OCI-LY3 (cell line): ENCODE measurements at regions not wholly inside any gene's neighbourhood (a gene's known extent, or its start where the extent isn't known, plus 50 kb on each side); places are given as distances from the start of the nearest gene placed in this dataset.

ENCODE experiments used
- H2AFZ ChIP-seq: fragments of 200-600, 300-600 bp; shearing (Covaris generic); 2 replicates; pipeline ENCODE4 v1.6.0; 2014; ENCODE audit warnings: antibody characterized with exemption, low read depth, low read length
- H3K27ac ChIP-seq: fragments of 200-600, 300-600 bp; sonication (generic); 2 replicates; pipeline ENCODE4 v1.5.1; 2014; ENCODE audit warnings: mild to moderate bottlenecking, low read length, moderate library complexity, mixed read lengths
- H3K27me3 ChIP-seq: fragments of 200-600, 300-600 bp; sonication (generic); 2 replicates; pipeline ENCODE4 v1.6.1; 2014; ENCODE audit warnings: low read depth, low read length, mixed read lengths
- H3K36me3 ChIP-seq: fragments of 200-600, 300-600 bp; sonication (generic); replicated peaks from 2 replicates; pipeline ENCODE3; 2014; ENCODE audit warnings: low read depth, low read length, mixed read lengths
- H3K4me1 ChIP-seq: fragments of 300-600, 200-600 bp; sonication (generic); 2 replicates; pipeline ENCODE4 v1.6.1; 2014; ENCODE audit warnings: low read length, mixed read lengths
- H3K4me2 ChIP-seq: fragments of 200-600, 300-600 bp; sonication (generic); 2 replicates; pipeline ENCODE4 v1.6.1; 2014; ENCODE audit warnings: low read length, mixed read lengths
- H3K4me3 ChIP-seq: fragments of 300-600, 200-600 bp; sonication (generic); 2 replicates; pipeline ENCODE4 v1.5.1; 2014; ENCODE audit warnings: antibody characterized with exemption, mild to moderate bottlenecking, low read length, moderate library complexity
- H3K79me2 ChIP-seq: fragments of 300-600, 200-600 bp; shearing (Covaris generic); 2 replicates; pipeline ENCODE4 v1.6.1; 2014; ENCODE audit warnings: mild to moderate bottlenecking, low read length, mixed read lengths
- H3K9ac ChIP-seq: fragments of 300-600, 200-600 bp; shearing (Covaris generic); 2 replicates; pipeline ENCODE4 v1.6.0; 2014; ENCODE audit warnings: mild to moderate bottlenecking, low read length, moderate library complexity
- H3K9me3 ChIP-seq: fragments of 200-600, 300-600 bp; shearing (Covaris generic); 2 replicates; pipeline ENCODE4 v1.6.1; 2014; ENCODE audit warnings: low read length, mixed read lengths; ENCODE audit not compliant: insufficient read depth
- H4K20me1 ChIP-seq: fragments of 200-600, 300-600 bp; sonication (generic); 2 replicates; pipeline ENCODE4 v1.6.1; 2016; ENCODE audit warnings: low read length, mixed read lengths; ENCODE audit not compliant: insufficient read depth
- EZH2phosphoT487 ChIP-seq: fragments of 200-600 bp; shearing (Covaris generic); IDR thresholded peaks from 2 replicates; pipeline ENCODE4 v1.6.1; 2018; ENCODE audit warnings: antibody characterized with exemption, mixed run types, low read depth
- TF ChIP-seq, protein P1 (sequence below): fragments of 200-600, 300-600 bp; sonication (generic); IDR thresholded peaks from 2 replicates; pipeline ENCODE4 v1.5.1; 2014; ENCODE audit warnings: antibody characterized with exemption, low read length, low read depth

GRCh38 chr18:10343778-10344177 is 110.7 kb upstream of the APCDD1 start:
- Histone ChIP-seq H3K9ac (no peak overlapping the region), H3K9me3 (no peaks in the 10 kb centered on the region), H2AFZ (no peak overlapping the region), H3K27me3 (no peaks in the 10 kb centered on the region), H3K4me2 (no peak overlapping the region), H3K36me3 (no peaks in the 10 kb centered on the region), H3K79me2 (no peaks in the 10 kb centered on the region), H3K27ac (no peak overlapping the region), H3K4me1 (no peaks in the 10 kb centered on the region), H3K4me3 (no peak overlapping the region), H4K20me1 (no peaks in the 10 kb centered on the region)
- TF ChIP-seq EZH2phosphoT487 = no peak
- TF ChIP-seq, protein P1, sequence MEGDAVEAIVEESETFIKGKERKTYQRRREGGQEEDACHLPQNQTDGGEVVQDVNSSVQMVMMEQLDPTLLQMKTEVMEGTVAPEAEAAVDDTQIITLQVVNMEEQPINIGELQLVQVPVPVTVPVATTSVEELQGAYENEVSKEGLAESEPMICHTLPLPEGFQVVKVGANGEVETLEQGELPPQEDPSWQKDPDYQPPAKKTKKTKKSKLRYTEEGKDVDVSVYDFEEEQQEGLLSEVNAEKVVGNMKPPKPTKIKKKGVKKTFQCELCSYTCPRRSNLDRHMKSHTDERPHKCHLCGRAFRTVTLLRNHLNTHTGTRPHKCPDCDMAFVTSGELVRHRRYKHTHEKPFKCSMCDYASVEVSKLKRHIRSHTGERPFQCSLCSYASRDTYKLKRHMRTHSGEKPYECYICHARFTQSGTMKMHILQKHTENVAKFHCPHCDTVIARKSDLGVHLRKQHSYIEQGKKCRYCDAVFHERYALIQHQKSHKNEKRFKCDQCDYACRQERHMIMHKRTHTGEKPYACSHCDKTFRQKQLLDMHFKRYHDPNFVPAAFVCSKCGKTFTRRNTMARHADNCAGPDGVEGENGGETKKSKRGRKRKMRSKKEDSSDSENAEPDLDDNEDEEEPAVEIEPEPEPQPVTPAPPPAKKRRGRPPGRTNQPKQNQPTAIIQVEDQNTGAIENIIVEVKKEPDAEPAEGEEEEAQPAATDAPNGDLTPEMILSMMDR = no peak

- no peaks in the 10 kb centered on the region for H3K79me2 ChIP-seq
- H3K4me1 ChIP-seq = no peaks in the 10 kb centered on the region
- no peak for TF ChIP-seq EZH2phosphoT487
- TF ChIP-seq, protein P1 = no peak
- H3K4me2 ChIP-seq = no peak overlapping the region
- no peak overlapping the region for H3K27ac ChIP-seq
- H4K20me1 ChIP-seq = no peaks in the 10 kb centered on the region
- no peak overlapping the region for H2AFZ ChIP-seq
- H3K36me3 ChIP-seq = no peaks in the 10 kb centered on the region
- H3K9ac ChIP-seq = no peak overlapping the region
- H3K4me3 ChIP-seq = no peak overlapping the region
- no peaks in the 10 kb centered on the region for H3K9me3 ChIP-seq
- no peaks in the 10 kb centered on the region for H3K27me3 ChIP-seq
Measured at GRCh38 chr18:10346749-10347415, 107.6 kb upstream of the APCDD1 start.

GRCh38 chr18:10349561-10349960 is 104.9 kb upstream of the APCDD1 start:
- no peaks in the 10 kb centered on the region for H3K79me2 ChIP-seq
- no peak overlapping the region for H3K4me2 ChIP-seq
- H3K4me3 ChIP-seq = no peak overlapping the region
- H2AFZ ChIP-seq = no peak overlapping the region
- no peak for TF ChIP-seq EZH2phosphoT487
- TF ChIP-seq, protein P1 = no peak
- no peaks in the 10 kb centered on the region for H3K4me1 ChIP-seq
- no peaks in the 10 kb centered on the region for H3K27me3 ChIP-seq
- H3K9ac ChIP-seq = no peak overlapping the region
- no peaks in the 10 kb centered on the region for H3K36me3 ChIP-seq
- no peaks in the 10 kb centered on the region for H3K9me3 ChIP-seq
- no peak overlapping the region for H3K27ac ChIP-seq
- H4K20me1 ChIP-seq = no peaks in the 10 kb centered on the region

DNA sequence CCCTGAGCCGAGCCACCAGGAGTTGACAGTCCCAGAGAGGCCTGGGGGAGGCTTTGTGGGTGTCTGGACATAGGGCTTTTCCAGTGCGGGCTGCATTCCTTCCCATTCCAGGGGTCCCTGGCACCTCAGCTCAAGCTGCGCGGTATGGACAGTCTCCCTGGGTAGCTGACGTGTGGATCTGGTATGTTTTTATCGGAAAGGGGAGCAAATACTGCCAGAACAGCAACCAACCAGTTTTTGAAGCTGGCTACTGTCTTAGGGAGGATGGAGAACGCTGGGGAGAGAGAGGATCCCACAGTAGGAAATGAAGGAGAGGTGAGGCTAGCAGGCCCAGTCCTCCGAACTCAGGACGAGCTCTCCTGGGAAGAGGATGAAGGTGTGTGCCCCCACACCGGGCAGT is 103.8 kb upstream of the APCDD1 start:
- Histone ChIP-seq H3K27me3 (no peaks in the 10 kb centered on the region), H3K4me3 (no peak overlapping the region), H3K9ac (no peak overlapping the region), H3K4me1 (no peaks in the 10 kb centered on the region), H3K27ac (no peak overlapping the region), H3K9me3 (no peaks in the 10 kb centered on the region), H2AFZ (no peak overlapping the region), H3K79me2 (no peaks in the 10 kb centered on the region), H4K20me1 (no peaks in the 10 kb centered on the region), H3K36me3 (no peaks in the 10 kb centered on the region), H3K4me2 (no peak overlapping the region)
- no peak for TF ChIP-seq EZH2phosphoT487
- TF ChIP-seq, protein P1 = no peak
